Astrocyte (in vitro differentiated cells and primary cell): ENCODE measurements at regions not wholly inside any gene's neighbourhood (a gene's known extent, or its start where the extent isn't known, plus 50 kb on each side); places are given as distances from the start of the nearest gene placed in this dataset.

Experiments used
- CTCF ChIP-seq: IDR thresholded peaks from 2 replicates; pipeline ENCODE4 v1.5.1; 2011; ENCODE audit warnings: low read depth, mild to moderate bottlenecking, inconsistent platforms, low read length, moderate library complexity; ENCODE audit not compliant: insufficient read depth
- EZH2 ChIP-seq: IDR thresholded peaks from 2 replicates; pipeline ENCODE4 v1.6.1; 2012; ENCODE audit warnings: mild to moderate bottlenecking, low read length, inconsistent platforms; ENCODE audit not compliant: insufficient read depth

DNA sequence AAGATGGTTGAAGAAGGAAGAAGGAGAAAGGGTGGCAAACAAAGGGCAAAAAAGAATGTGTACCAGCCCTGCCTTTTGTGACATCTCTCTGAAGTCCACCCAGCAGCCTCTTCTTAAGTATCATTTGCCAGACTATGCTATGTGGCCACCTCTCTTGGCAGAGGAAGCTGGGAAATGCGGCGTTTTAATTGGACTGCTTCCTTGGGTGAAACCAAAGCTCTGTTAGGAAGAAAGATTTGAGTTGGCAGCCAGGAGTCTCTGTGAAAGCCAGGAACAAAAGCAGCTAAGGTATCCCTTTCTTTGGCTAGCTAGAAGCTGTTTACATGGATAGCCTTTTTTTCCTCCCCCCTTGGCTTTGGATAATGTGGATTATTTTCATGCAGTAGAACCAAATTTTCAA lies 67.5 kb upstream of the GTSF1L start:
- no peak for TF ChIP-seq CTCF
- TF ChIP-seq EZH2, result no peak
